ENCODE measurements at regions not wholly inside any gene's neighbourhood (a gene's known extent, or its start where the extent isn't known, plus 50 kb on each side); places are given as distances from the start of the nearest gene placed in this dataset.

DNA sequence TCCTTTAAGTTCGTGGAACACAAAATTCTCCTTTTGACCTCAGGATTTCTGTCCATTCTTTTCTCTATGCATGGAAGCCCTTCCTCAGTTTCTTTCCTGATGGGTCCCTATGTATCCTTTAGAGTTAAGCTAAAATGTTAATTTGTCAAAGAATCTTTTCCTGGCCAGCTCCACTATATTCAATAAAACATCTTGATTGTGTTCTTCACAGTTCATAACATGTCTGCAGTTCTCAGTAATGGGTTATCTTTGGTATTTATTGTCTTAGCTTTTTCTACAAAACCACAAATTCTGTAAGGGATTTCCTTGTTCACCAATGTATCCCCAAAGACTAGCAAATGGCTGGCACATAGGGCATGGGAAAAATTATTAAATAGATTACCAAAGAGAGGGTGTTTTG is 998.5 kb downstream of the ADGRL2 start:
- Histone ChIP-seq H3K56ac (ENCODE audit: extremely low read depth, insufficient read depth, low read length) (no peak overlapping the region), H3K4me1 (ENCODE audit: control insufficient read depth, insufficient read depth, low read length) (no peaks in the 10 kb centered on the region), H3K27ac (ENCODE audit: insufficient read depth, low read length) (no peak overlapping the region), H2BK120ac (ENCODE audit: low read depth, low read length) (no peak overlapping the region), H3K27me3 (ENCODE audit: control insufficient read depth, insufficient read depth, low read length) (no peaks in the 10 kb centered on the region), H4K20me1 (ENCODE audit: insufficient read depth, low read length) (no peaks in the 10 kb centered on the region), H3K4me2 (ENCODE audit: low read depth, low read length) (no peak overlapping the region), H3K14ac (replicated peaks; ENCODE audit: low read depth, low read length) (no peak overlapping the region), H2AK5ac (ENCODE audit: low read depth, low read length) (no peak overlapping the region), H4K8ac (ENCODE audit: low read depth in 2 of 2, low read length in 2 of 2) (no peak overlapping the region), H2BK5ac (ENCODE audit: low read depth, low read length, poor library complexity, severe bottlenecking) (no peak overlapping the region), H3K23ac (ENCODE audit: low read depth, low read length) (no peak overlapping the region), H2BK20ac (ENCODE audit: low read depth, low read length) (no peak overlapping the region), H3K79me1 (ENCODE audit: low read depth in 1 of 2, low read length in 2 of 2) (no peaks in the 10 kb centered on the region), H3K18ac (ENCODE audit: low read depth, low read length) (no peak overlapping the region), H3K36me3 (ENCODE audit: control insufficient read depth, insufficient read depth, low read length) (no peaks in the 10 kb centered on the region), H3K9ac (ENCODE audit: low read depth, low read length) (no peak overlapping the region), H3K9me3 (ENCODE audit: control insufficient read depth, insufficient read depth, low read length) (peaks cover 2% of the 10 kb centered on the region; the same call in 1 of the 2 replicates), H3K4ac (ENCODE audit: low read depth, low read length) (no peak overlapping the region), H2AK9ac (replicated peaks; ENCODE audit: low read depth, low read length, poor library complexity) (no peak overlapping the region), H2BK15ac (ENCODE audit: low read depth, low read length) (no peak overlapping the region), H4K91ac (ENCODE audit: insufficient read depth, low read depth, low read length) (no peak overlapping the region), H3K4me3 (ENCODE audit: insufficient read depth, low read depth, low read length) (no peak overlapping the region), H4K5ac (ENCODE audit: low read depth, low read length) (no peak overlapping the region), H2AFZ (replicated peaks; ENCODE audit: low read length, poor library complexity) (no peak overlapping the region), H3K9me1 (ENCODE audit: insufficient read depth, low read length) (no peaks in the 10 kb centered on the region)
- no peak for TF ChIP-seq NFE2L2 (IDR thresholded peaks at IDR 0.05; ENCODE audit: low read depth, low read length)
- no peak for TF ChIP-seq MAZ (IDR thresholded peaks at IDR 0.05; ENCODE audit: borderline replicate concordance, low read depth, low read length)
- no peak for TF ChIP-seq CHD1 (IDR thresholded peaks at IDR 0.05; ENCODE audit: low read depth, low read length)
- TF ChIP-seq RCOR1 (IDR thresholded peaks at IDR 0.05; ENCODE audit: insufficient replicate concordance, low read length): no peak
- no peak for TF ChIP-seq POLR2A (IDR thresholded peaks at IDR 0.05; ENCODE audit: low read depth, low read length)
- TF ChIP-seq USF2 (IDR thresholded peaks at IDR 0.05; ENCODE audit: low read depth, low read length): no peak
- no peak for TF ChIP-seq ELK1 (IDR thresholded peaks at IDR 0.05; ENCODE audit: borderline replicate concordance, low read depth, low read length)
- dilution Hi-C loops (cut with HindIII; ENCODE audit: low sequenced_read_pairs, unreplicated experiment) (no loop called here), intact Hi-C loops (cut with micrococcal nuclease) (no loop called here), in situ Hi-C loops (cut with MboI; ENCODE audit: low sequenced_read_pairs) (no loop called here)
- DNase-seq: no peak
- no TSS peak for BruUV-seq (replicated peaks)
- no CpG with 5 or more reads among the region's 1 CpG for WGBS, 2 experiments (ENCODE audit: extremely low coverage in 2 of 2, insufficient read length in 1 of 2)
- ChIA-PET POLR2A (ENCODE audit: unreplicated experiment) (no interaction called here), CTCF (no interaction called here)
- ATAC-seq (ENCODE audit: low read depth): no peak
